ENCODE measurements at regions not wholly inside any gene's neighbourhood (a gene's known extent, or its start where the extent isn't known, plus 50 kb on each side); places are given as distances from the start of the nearest gene placed in this dataset.
"Not testable (repeated sequence)": the region's sequence is repeated elsewhere in the genome, so short reads cannot be mapped to it uniquely, and the experiment has no call there.

DNA sequence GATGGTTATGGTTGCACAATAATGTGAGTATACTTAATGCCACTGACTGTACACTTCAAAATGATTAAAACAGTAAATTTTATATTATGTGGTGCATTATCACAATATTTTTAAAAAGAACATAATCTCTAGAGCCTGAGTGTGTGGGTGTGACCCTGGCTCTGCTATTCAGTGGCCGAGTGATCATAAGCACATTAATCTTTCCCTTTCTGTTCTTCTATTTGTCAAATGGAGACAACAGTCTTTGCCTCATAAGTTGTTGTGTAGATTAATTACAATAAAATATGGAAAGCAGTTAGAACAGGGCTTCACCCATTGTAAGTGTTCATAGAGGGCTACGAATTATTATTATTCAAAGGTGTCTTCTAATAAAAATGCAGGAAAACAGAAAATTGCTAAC is 548.6 kb downstream of the HTR1B start:
- no peaks in the 10 kb centered on the region for H3K4me1 ChIP-seq (ENCODE audit: control insufficient read depth, extremely low read depth, insufficient read depth, low read length)
- H3K36me3 ChIP-seq (ENCODE audit: control insufficient read depth in 2 of 2, extremely low read depth in 1 of 2, insufficient read depth in 2 of 2, low read length in 2 of 2), result no peaks in the 10 kb centered on the region
- TF ChIP-seq EZH2 (IDR thresholded peaks at IDR 0.05; ENCODE audit: low read length), result no peak
- TF ChIP-seq, protein P1, sequence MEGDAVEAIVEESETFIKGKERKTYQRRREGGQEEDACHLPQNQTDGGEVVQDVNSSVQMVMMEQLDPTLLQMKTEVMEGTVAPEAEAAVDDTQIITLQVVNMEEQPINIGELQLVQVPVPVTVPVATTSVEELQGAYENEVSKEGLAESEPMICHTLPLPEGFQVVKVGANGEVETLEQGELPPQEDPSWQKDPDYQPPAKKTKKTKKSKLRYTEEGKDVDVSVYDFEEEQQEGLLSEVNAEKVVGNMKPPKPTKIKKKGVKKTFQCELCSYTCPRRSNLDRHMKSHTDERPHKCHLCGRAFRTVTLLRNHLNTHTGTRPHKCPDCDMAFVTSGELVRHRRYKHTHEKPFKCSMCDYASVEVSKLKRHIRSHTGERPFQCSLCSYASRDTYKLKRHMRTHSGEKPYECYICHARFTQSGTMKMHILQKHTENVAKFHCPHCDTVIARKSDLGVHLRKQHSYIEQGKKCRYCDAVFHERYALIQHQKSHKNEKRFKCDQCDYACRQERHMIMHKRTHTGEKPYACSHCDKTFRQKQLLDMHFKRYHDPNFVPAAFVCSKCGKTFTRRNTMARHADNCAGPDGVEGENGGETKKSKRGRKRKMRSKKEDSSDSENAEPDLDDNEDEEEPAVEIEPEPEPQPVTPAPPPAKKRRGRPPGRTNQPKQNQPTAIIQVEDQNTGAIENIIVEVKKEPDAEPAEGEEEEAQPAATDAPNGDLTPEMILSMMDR (optimal IDR thresholded peaks at IDR 0.05 in 1 of 3, IDR thresholded peaks at IDR 0.05 in 1 of 3, conservative IDR thresholded peaks at IDR 0.05 in 1 of 3; ENCODE audit: extremely low read depth in 1 of 3, insufficient read depth in 2 of 3, low read length in 3 of 3), result no peak
- no peak overlapping the region for H3K27ac ChIP-seq (ENCODE audit: control insufficient read depth, insufficient read depth, low read length)
- H2AFZ ChIP-seq (ENCODE audit: control insufficient read depth, low read length), result no peak overlapping the region
- no peak overlapping the region for H3K9ac ChIP-seq (ENCODE audit: control insufficient read depth, extremely low read depth, insufficient read depth, low read length)
- H3K79me2 ChIP-seq (ENCODE audit: control insufficient read depth, insufficient read depth, low read length), result no peaks in the 10 kb centered on the region
- H3K9me1 ChIP-seq (ENCODE audit: control insufficient read depth, extremely low read depth, insufficient read depth, low read length), result no peaks in the 10 kb centered on the region
- no peak overlapping the region for H3K4me3 ChIP-seq (ENCODE audit: control insufficient read depth in 2 of 3, extremely low read depth in 1 of 3, insufficient read depth in 2 of 3, low read depth in 1 of 3, low read length in 3 of 3)
- H3K27me3 ChIP-seq (ENCODE audit: control insufficient read depth, extremely low read depth, insufficient read depth, low read length), result no peaks in the 10 kb centered on the region
- H3K9me3 ChIP-seq (ENCODE audit: control insufficient read depth, low read depth, low read length), result no peaks in the 10 kb centered on the region
- dilution Hi-C loops (cut with MboI; ENCODE audit: extremely low pct_ligation_motif_present, low sequenced_read_pairs), result no loop called here
- no peaks in the 10 kb centered on the region for H4K20me1 ChIP-seq (ENCODE audit: control insufficient read depth, extremely low read depth, insufficient read depth, low read length)
- no peak overlapping the region for H3K4me2 ChIP-seq (ENCODE audit: control insufficient read depth, extremely low read depth, insufficient read depth, low read depth, low read length)
- DNase-seq (ENCODE audit: low read depth, low spot score) (no peak), FAIRE-seq (no peak)

DNA sequence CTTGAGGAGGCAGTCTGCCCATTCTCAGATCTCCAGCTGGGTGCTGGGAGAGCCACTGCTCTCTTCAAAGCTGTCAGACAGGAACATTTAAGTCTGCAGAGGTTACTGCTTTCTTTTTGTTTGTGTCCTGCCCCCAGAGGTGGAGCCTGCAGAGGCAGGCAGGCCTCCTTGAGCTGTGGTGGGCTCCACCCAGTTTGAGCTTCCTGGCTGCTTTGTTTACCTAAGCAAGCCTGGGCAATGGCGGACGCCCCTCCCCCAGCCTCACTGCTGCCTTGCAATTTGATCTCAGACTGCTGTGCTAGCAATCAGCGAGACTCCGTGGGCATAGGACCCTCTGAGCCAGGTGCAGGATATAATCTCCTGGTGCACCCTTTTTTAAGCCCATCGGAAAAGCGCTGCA is 557.8 kb downstream of the HTR1B start:
- H3K9me1 ChIP-seq (ENCODE audit: control insufficient read depth, extremely low read depth, insufficient read depth, low read length); H3K79me2 ChIP-seq (ENCODE audit: control insufficient read depth, insufficient read depth, low read length); H3K27ac ChIP-seq (ENCODE audit: control insufficient read depth, insufficient read depth, low read length); H3K9me3 ChIP-seq (ENCODE audit: control insufficient read depth, low read depth, low read length); H3K9ac ChIP-seq (ENCODE audit: control insufficient read depth, extremely low read depth, insufficient read depth, low read length); H3K36me3 ChIP-seq (ENCODE audit: control insufficient read depth in 2 of 2, extremely low read depth in 1 of 2, insufficient read depth in 2 of 2, low read length in 2 of 2); H3K4me2 ChIP-seq (ENCODE audit: control insufficient read depth, extremely low read depth, insufficient read depth, low read depth, low read length); H2AFZ ChIP-seq (ENCODE audit: control insufficient read depth, low read length); H3K27me3 ChIP-seq (ENCODE audit: control insufficient read depth, extremely low read depth, insufficient read depth, low read length); H3K4me3 ChIP-seq (ENCODE audit: control insufficient read depth in 2 of 3, extremely low read depth in 1 of 3, insufficient read depth in 2 of 3, low read depth in 1 of 3, low read length in 3 of 3); dilution Hi-C loops (cut with MboI; ENCODE audit: extremely low pct_ligation_motif_present, low sequenced_read_pairs); H3K4me1 ChIP-seq (ENCODE audit: control insufficient read depth, extremely low read depth, insufficient read depth, low read length); H4K20me1 ChIP-seq (ENCODE audit: control insufficient read depth, extremely low read depth, insufficient read depth, low read length); FAIRE-seq; DNase-seq (ENCODE audit: low read depth, low spot score): not testable (repeated sequence)

DNA sequence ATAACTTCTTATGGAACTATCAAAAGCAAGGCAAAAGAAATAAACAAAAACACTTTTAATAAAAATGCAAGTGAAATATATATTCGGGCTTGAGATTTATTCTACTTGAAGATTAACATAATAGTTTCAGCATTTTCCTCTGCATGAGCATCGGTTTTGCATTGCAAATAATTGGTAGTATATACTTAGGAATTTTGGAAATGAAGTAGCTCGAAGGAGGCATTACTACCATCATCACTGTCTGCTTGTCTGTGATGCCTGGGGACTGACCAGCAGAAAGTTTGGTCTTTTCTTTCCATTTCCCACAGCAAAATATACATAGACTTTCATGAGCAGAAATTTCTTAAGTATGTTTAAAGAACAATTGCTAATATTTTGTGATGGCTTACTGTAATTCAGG is 570.7 kb downstream of the HTR1B start:
- dilution Hi-C loops (cut with MboI; ENCODE audit: extremely low pct_ligation_motif_present, low sequenced_read_pairs), result no loop called here

More for the DNA sequence above, 570.7 kb downstream of the HTR1B start:
- Histone ChIP-seq H3K27me3 (ENCODE audit: control insufficient read depth, extremely low read depth, insufficient read depth, low read length) (no peaks in the 10 kb centered on the region), H3K4me3 (ENCODE audit: control insufficient read depth in 2 of 3, extremely low read depth in 1 of 3, insufficient read depth in 2 of 3, low read depth in 1 of 3, low read length in 3 of 3) (no peak overlapping the region), H3K27ac (ENCODE audit: control insufficient read depth, insufficient read depth, low read length) (no peak overlapping the region), H3K9me1 (ENCODE audit: control insufficient read depth, extremely low read depth, insufficient read depth, low read length) (no peaks in the 10 kb centered on the region), H3K4me2 (ENCODE audit: control insufficient read depth, extremely low read depth, insufficient read depth, low read depth, low read length) (no peak overlapping the region), H3K36me3 (ENCODE audit: control insufficient read depth in 2 of 2, extremely low read depth in 1 of 2, insufficient read depth in 2 of 2, low read length in 2 of 2) (no peaks in the 10 kb centered on the region), H2AFZ (ENCODE audit: control insufficient read depth, low read length) (no peak overlapping the region), H4K20me1 (ENCODE audit: control insufficient read depth, extremely low read depth, insufficient read depth, low read length) (no peaks in the 10 kb centered on the region), H3K79me2 (ENCODE audit: control insufficient read depth, insufficient read depth, low read length) (no peaks in the 10 kb centered on the region), H3K9me3 (ENCODE audit: control insufficient read depth, low read depth, low read length) (no peaks in the 10 kb centered on the region), H3K9ac (ENCODE audit: control insufficient read depth, extremely low read depth, insufficient read depth, low read length) (no peak overlapping the region), H3K4me1 (ENCODE audit: control insufficient read depth, extremely low read depth, insufficient read depth, low read length) (no peaks in the 10 kb centered on the region)
- FAIRE-seq (no peak), DNase-seq (ENCODE audit: low read depth, low spot score) (no peak)
- TF ChIP-seq, protein P1 (optimal IDR thresholded peaks at IDR 0.05 in 1 of 3, IDR thresholded peaks at IDR 0.05 in 1 of 3, conservative IDR thresholded peaks at IDR 0.05 in 1 of 3; ENCODE audit: extremely low read depth in 1 of 3, insufficient read depth in 2 of 3, low read length in 3 of 3), result no peak

All from keratinocyte (primary cell).